Heart left ventricle (tissue), 16 donors: ENCODE measurements at regions not wholly inside any gene's neighbourhood (a gene's known extent, or its start where the extent isn't known, plus 50 kb on each side); places are given as distances from the start of the nearest gene placed in this dataset.

Experiments used
- ATAC-seq, 4 donors: fragments of 200-7000 bp; cut with Tn5 transposase; one replicate each; pipeline ENCODE4 v1.9.1; 2020 to 2022; ENCODE audit warnings: moderate library complexity in 4 of 4, mild to moderate bottlenecking in 3 of 4, moderate number of reproducible peaks in 1 of 4
- DNase-seq, 5 donors: peaks; one replicate each; pipeline ENCODE4 v3.0.0-alpha.2; 2020
- H3K27ac ChIP-seq, 12 donors: fragments of 200-600 bp; sonication (generic) in 4 of 12; one replicate each; pipeline versions ENCODE4 v1.5.0 to v1.8.0; 2016 to 2022; ENCODE audit warnings: mild to moderate bottlenecking in 2 of 12
- H3K27me3 ChIP-seq, 9 donors: fragments of 200-600 bp; sonication (generic) in 2 of 9; one replicate each; pipeline versions ENCODE4 v1.5.1 to v1.8.0; 2016 to 2022; ENCODE audit warnings: mild to moderate bottlenecking in 3 of 9
- H3K36me3 ChIP-seq, 9 donors: fragments of 200-600 bp; sonication (generic) in 2 of 9; one replicate each; pipeline versions ENCODE4 v1.5.0 to v1.8.0; 2018 to 2022; ENCODE audit warnings: mild to moderate bottlenecking in 2 of 9
- H3K4me1 ChIP-seq, 12 donors: fragments of 200-600 bp; sonication (generic) in 4 of 12; one replicate each; pipeline versions ENCODE4 v1.5.0 to v1.8.0; 2016 to 2022; ENCODE audit warnings: mild to moderate bottlenecking in 3 of 12
- H3K4me3 ChIP-seq, 12 donors: fragments of 200-600 bp; sonication (generic) in 4 of 12; one replicate each; pipeline versions ENCODE4 v1.5.0 to v1.8.0; 2017 to 2022; ENCODE audit warnings: mild to moderate bottlenecking in 9 of 12, moderate library complexity in 4 of 12
- H3K9me3 ChIP-seq, 12 donors: fragments of 200-600 bp; sonication (generic) in 4 of 12; one replicate each; pipeline versions ENCODE4 v1.5.0 to v1.8.0; 2016 to 2022; ENCODE audit warnings: mild to moderate bottlenecking in 1 of 12
- CTCF ChIP-seq, 12 donors: fragments of 200-600 bp; sonication (generic) in 4 of 12; IDR thresholded peaks; one replicate each; pipeline versions ENCODE4 v1.5.0 to v1.8.0; 2018 to 2022; ENCODE audit warnings: antibody characterized with exemption in 12 of 12, mild to moderate bottlenecking in 5 of 12
- POLR2A ChIP-seq, 2 donors: fragments of 450-650 bp; IDR thresholded peaks; one replicate each; pipeline ENCODE4 v1.6.1; 2017; ENCODE audit warnings: antibody characterized with exemption in 2 of 2, mild to moderate bottlenecking in 2 of 2, moderate library complexity in 2 of 2
- WGBS, 4 donors: extraction: QIAGEN DNeasy Blood & Tissue Kit in 2 of 4; methylation state at CpG; one replicate each; pipeline versions ENCODE4 v1.1.5 to v1.1.7; 2013 to 2018; 5-methylcytosine and 5-hydroxymethylcytosine counted together
- intact Hi-C, 10 donors: fragments of 100-400 bp; cut with DNase I; formaldehyde crosslinking; loops; one replicate each; pipeline versions ENCODE4 v1.11.1 to v1.14.2; 2022
- donor health status: ischemic (EF 13 %, LVEDD 7.1; RV severe dilation, severe dysfunction).
- donor health status: healthy with polysubstance abuse.
- donor health status: DM: no; HTN: yes; CAD: no.
- donor health status: DM: no; HTN: no; CAD: no.
- donor health status: ischemic (EF 25% LVEDD 6.9; RV normal size, moderate dysfunction).
- donor health status: ischemic (EF 25% LVEDD 5.7; RV mildly dilated, moderate dysfunction).
- donor health status: healthy.
- donor health status: DM: yes; HTN: yes; CAD: no.
- donor health status: ischemic (EF 35%, LVEDD 5.7; RV mildly dilated, moderate dysfunction).
- donor health status: nonischemic (EF 11% LVEDD 7.7; RV severe dilation, severe dysfunction).
- donor health status: DM: yes; HTN: yes; CAD: no.
- donor health status: PGD.
- donor health status: ischemic (EF 29% LVEDD 5.4; RV normal size, mild dysfunction).
- donor health status: nonischemic (EF 23%, LVEDD 6.1; RV moderate dilation, normal function).

GRCh38 chr13:61486496-61486895 is 70.8 kb upstream of the PCDH20 start:
- WGBS, 4 donors: 81 to 92% (median 87%) methylated on average over 4 to 6 of the region's 6 CpGs
- Histone ChIP-seq H3K27ac (no peak overlapping the region), H3K9me3 (peaks cover 0 to 4% (median 0%) of the 10 kb centered on the region in 12 donors), H3K4me1 (no peaks in the 10 kb centered on the region), H3K4me3 (no peak overlapping the region), H3K36me3 (no peaks in the 10 kb centered on the region), H3K27me3 (no peaks in the 10 kb centered on the region)
- DNase-seq (no peak), ATAC-seq (no peak)
- TF ChIP-seq CTCF (IDR thresholded peaks at IDR 0.05) (no peak), POLR2A (IDR thresholded peaks at IDR 0.05) (no peak)
- intact Hi-C loops: no loop called here

- H3K27me3 ChIP-seq: no peaks in the 10 kb centered on the region
- no peaks in the 10 kb centered on the region for H3K36me3 ChIP-seq
- no peak overlapping the region for H3K27ac ChIP-seq
- WGBS, 4 donors: 71 to 80% (median 78%) methylated on average over 2 of the region's 2 CpGs
- intact Hi-C loops: no loop called here
- no peak overlapping the region for H3K4me3 ChIP-seq
- peaks cover 0 to 5% (median 0%) of the 10 kb centered on the region in 12 donors for H3K9me3 ChIP-seq
- TF ChIP-seq CTCF (IDR thresholded peaks at IDR 0.05): no peak
- no peak for TF ChIP-seq POLR2A (IDR thresholded peaks at IDR 0.05)
- DNase-seq: no peak
- H3K4me1 ChIP-seq: no peaks in the 10 kb centered on the region
- ATAC-seq: no peak
These were observed 69.6 kb upstream of the PCDH20 start for GRCh38 chr13:61485128-61485765.

GRCh38 chr13:61477619-61478018 is 62.0 kb upstream of the PCDH20 start:
- H3K27me3 ChIP-seq: no peaks in the 10 kb centered on the region
- intact Hi-C loops: no loop called here
- H3K9me3 ChIP-seq: peaks cover 0 to 6% (median 0%) of the 10 kb centered on the region in 12 donors
- WGBS, 4 donors: 81 to 90% (median 87%) methylated on average over 5 of the region's 5 CpGs
- no peaks in the 10 kb centered on the region for H3K4me1 ChIP-seq
- H3K27ac ChIP-seq: no peak overlapping the region
- no peak overlapping the region for H3K4me3 ChIP-seq
- ATAC-seq (no peak), DNase-seq (no peak)
- no peaks in the 10 kb centered on the region for H3K36me3 ChIP-seq
- TF ChIP-seq POLR2A (IDR thresholded peaks at IDR 0.05): no peak
- TF ChIP-seq CTCF (IDR thresholded peaks at IDR 0.05): no peak

- no peaks in the 10 kb centered on the region for H3K4me1 ChIP-seq
- WGBS, 4 donors: 17 to 32% (median 24%) methylated on average over 2 of the region's 2 CpGs
These were observed 55.1 kb upstream of the PCDH20 start for GRCh38 chr13:61470786-61471185.

More at GRCh38 chr13:61470786-61471185, 55.1 kb upstream of the PCDH20 start:
- Histone ChIP-seq H3K36me3 (no peaks in the 10 kb centered on the region), H3K27ac (no peak overlapping the region), H3K27me3 (no peaks in the 10 kb centered on the region), H3K9me3 (no peaks in the 10 kb centered on the region), H3K4me3 (no peak overlapping the region)
- no peak for ATAC-seq
- DNase-seq: no peak
- TF ChIP-seq POLR2A (IDR thresholded peaks at IDR 0.05): no peak
- no peak for TF ChIP-seq CTCF (IDR thresholded peaks at IDR 0.05)
- intact Hi-C loops: no loop called here
